GM18907 (cell line): ENCODE measurements at regions not wholly inside any gene's neighbourhood (a gene's known extent, or its start where the extent isn't known, plus 50 kb on each side); places are given as distances from the start of the nearest gene placed in this dataset.

Source experiments
- ATAC-seq: cut with Tn5 transposase; IDR thresholded peaks from one replicate; pipeline ENCODE4 v1.9.1; 2021; ENCODE audit warnings: mild to moderate bottlenecking, moderate library complexity; ENCODE audit not compliant: unreplicated experiment

- ATAC-seq: peak; percentile 51
Observed at GRCh38 chr15:95996494-95996893, 334.0 kb upstream of the NR2F2 start.

GRCh38 chr15:95998935-95999334 is 331.6 kb upstream of the NR2F2 start:
- no peak for ATAC-seq

- no peak for ATAC-seq
Observed at GRCh38 chr15:96002890-96003859, 327.3 kb upstream of the NR2F2 start.

GRCh38 chr15:96005906-96006305 is 324.6 kb upstream of the NR2F2 start:
- ATAC-seq: no peak

- no peak for ATAC-seq
Observed at GRCh38 chr15:96011136-96011535, 319.4 kb upstream of the NR2F2 start.

- ATAC-seq: no peak
Observed at GRCh38 chr15:96014939-96015338, 315.6 kb upstream of the NR2F2 start.

GRCh38 chr15:96019114-96019513 is 311.4 kb upstream of the NR2F2 start:
- ATAC-seq: no peak

GRCh38 chr15:96020133-96020532 is 310.4 kb upstream of the NR2F2 start:
- ATAC-seq: no peak

GRCh38 chr15:96020797-96021196 is 309.7 kb upstream of the NR2F2 start:
- ATAC-seq: no peak

GRCh38 chr15:96023081-96023480 is 307.4 kb upstream of the NR2F2 start:
- ATAC-seq: no peak

GRCh38 chr15:96027501-96027900 is 303.0 kb upstream of the NR2F2 start:
- ATAC-seq: no peak

- no peak for ATAC-seq
Observed at GRCh38 chr15:96028620-96029019, 301.9 kb upstream of the NR2F2 start.

GRCh38 chr15:96029172-96029571 is 301.3 kb upstream of the NR2F2 start:
- ATAC-seq: no peak

GRCh38 chr15:96031426-96032110 is 298.9 kb upstream of the NR2F2 start:
- peak; percentile 75 for ATAC-seq

- no peak for ATAC-seq
Observed at GRCh38 chr15:96035091-96035490, 295.4 kb upstream of the NR2F2 start.

- no peak for ATAC-seq
Observed at GRCh38 chr15:96035635-96036034, 294.9 kb upstream of the NR2F2 start.

- peak; percentile 65 for ATAC-seq
Observed at GRCh38 chr15:96037584-96037983, 292.9 kb upstream of the NR2F2 start.

- no peak for ATAC-seq
Observed at GRCh38 chr15:96038131-96038530, 292.4 kb upstream of the NR2F2 start.

- peak; percentile 41 for ATAC-seq
Observed at GRCh38 chr15:96038650-96039049, 291.9 kb upstream of the NR2F2 start.

GRCh38 chr15:96041982-96042733 is 288.3 kb upstream of the NR2F2 start:
- ATAC-seq: no peak

- peak; percentile 88 for ATAC-seq
Observed at GRCh38 chr15:96042734-96043224, 287.7 kb upstream of the NR2F2 start.
